ENCODE measurements at regions not wholly inside any gene's neighbourhood (a gene's known extent, or its start where the extent isn't known, plus 50 kb on each side); places are given as distances from the start of the nearest gene placed in this dataset.

DNA sequence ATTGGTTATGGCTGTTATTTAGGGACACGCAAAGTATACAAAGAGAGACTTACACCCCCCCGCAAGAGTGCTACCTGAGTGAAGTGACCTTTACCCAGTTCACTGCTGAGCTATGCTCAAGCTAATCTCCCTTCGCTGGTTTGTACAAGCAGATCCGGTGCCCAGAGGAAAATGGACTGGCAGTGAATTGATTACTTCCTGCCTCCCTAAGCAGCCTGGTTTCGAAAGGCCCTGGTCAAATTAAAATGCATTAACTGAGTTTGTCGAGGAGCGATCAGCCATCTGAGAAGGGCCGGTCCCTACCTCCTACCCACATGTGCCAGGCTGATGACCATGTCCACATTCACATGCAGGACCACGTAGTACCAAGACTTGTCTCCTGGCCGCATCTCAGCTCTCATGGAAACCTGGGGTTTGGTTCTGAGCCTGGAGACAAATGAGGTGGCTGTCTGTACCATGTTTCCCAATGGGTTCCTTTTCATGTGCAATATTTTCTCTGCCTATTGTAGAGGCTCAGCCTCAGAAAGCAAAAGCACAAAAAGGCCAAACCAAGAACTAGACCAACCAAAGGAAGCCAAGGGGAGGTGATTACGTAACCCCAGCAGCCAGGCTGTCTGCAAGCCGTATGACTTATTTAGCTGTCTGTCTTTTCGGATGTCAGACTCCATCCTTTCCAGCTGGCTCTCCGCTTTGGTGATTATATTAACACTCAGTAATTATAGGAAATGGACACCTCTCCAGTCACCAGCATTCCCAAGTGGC, 284.7 kb upstream of the PWP1 start:
- TF ChIP-seq, protein P1, sequence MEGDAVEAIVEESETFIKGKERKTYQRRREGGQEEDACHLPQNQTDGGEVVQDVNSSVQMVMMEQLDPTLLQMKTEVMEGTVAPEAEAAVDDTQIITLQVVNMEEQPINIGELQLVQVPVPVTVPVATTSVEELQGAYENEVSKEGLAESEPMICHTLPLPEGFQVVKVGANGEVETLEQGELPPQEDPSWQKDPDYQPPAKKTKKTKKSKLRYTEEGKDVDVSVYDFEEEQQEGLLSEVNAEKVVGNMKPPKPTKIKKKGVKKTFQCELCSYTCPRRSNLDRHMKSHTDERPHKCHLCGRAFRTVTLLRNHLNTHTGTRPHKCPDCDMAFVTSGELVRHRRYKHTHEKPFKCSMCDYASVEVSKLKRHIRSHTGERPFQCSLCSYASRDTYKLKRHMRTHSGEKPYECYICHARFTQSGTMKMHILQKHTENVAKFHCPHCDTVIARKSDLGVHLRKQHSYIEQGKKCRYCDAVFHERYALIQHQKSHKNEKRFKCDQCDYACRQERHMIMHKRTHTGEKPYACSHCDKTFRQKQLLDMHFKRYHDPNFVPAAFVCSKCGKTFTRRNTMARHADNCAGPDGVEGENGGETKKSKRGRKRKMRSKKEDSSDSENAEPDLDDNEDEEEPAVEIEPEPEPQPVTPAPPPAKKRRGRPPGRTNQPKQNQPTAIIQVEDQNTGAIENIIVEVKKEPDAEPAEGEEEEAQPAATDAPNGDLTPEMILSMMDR (IDR thresholded peaks at IDR 0.05 in 4 of 5, conservative IDR thresholded peaks at IDR 0.05 in 1 of 5): no peak
- no peak for TF ChIP-seq POLR2A (IDR thresholded peaks at IDR 0.05)
- Histone ChIP-seq H3K27me3 (no peaks in the 10 kb centered on the region), H3K4me3 (no peak overlapping the region), H3K27ac (no peak overlapping the region), H3K36me3 (no peaks in the 10 kb centered on the region), H3K9me3 (no peaks in the 10 kb centered on the region), H3K4me1 (no peaks in the 10 kb centered on the region)
- intact Hi-C loops (cut with DNase I; ENCODE audit: low total_unique reads): no loop called here
- in situ Hi-C loops (cut with MboI; ENCODE audit: low sequenced_read_pairs in 4 of 4): no loop called here
- ATAC-seq (no peak), DNase-seq (no peak)

DNA sequence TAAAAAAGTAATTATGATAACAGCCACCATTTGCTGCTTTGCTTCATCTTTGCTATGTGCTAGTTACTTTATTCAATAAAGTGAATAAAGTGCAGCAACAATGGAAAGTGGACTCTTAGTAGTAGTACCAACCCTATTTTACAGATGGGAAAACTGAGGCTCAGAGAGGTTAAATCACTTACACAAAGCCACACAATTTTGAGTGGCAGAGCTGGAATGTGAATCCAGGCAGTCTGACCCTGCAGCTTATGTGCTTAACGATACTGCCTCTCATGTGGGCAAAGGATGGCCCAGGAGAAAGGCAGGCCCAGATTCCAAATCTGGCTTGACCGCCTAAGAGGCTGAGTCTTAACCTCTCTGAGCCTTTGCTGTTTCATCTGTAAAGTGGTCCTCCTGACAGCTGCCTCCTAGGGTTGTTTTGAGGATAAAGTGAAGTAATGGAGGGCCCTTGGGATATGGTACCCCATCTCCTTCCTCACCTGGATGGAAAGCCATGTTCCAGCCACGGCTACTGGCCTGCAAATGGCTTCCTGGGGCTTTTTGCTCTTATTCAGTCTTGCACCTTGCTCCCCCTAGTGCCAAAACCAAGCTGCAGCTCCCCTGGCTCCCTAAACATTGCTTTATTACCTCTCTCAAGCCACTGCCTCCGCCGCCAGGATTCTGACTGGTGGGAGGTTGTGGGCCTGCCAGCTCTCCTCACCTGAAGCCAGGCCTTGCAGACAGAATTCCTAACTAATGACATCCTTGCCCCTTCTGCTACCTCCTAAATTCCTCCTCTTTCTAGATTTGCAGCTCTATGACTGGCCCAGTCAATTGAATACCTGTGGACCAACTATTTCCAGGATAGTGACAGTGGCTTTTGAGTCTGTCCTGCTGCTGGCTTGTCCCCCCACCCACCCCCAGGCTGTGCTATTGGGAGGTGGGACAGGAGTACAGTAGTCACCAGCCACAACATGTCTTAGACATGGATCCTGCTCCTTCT, 283.3 kb upstream of the PWP1 start:
- Histone ChIP-seq H3K4me3 (no peak overlapping the region), H3K9me3 (no peaks in the 10 kb centered on the region), H3K27me3 (no peaks in the 10 kb centered on the region), H3K4me1 (no peaks in the 10 kb centered on the region), H3K36me3 (no peaks in the 10 kb centered on the region), H3K27ac (no peak overlapping the region)
- in situ Hi-C loops (cut with MboI; ENCODE audit: low sequenced_read_pairs in 4 of 4) (no loop called here), intact Hi-C loops (cut with DNase I; ENCODE audit: low total_unique reads) (no loop called here)
- ATAC-seq (no peak), DNase-seq (no peak)
- TF ChIP-seq, protein P1 (IDR thresholded peaks at IDR 0.05 in 4 of 5, conservative IDR thresholded peaks at IDR 0.05 in 1 of 5): no peak
- TF ChIP-seq POLR2A (IDR thresholded peaks at IDR 0.05): no peak

DNA sequence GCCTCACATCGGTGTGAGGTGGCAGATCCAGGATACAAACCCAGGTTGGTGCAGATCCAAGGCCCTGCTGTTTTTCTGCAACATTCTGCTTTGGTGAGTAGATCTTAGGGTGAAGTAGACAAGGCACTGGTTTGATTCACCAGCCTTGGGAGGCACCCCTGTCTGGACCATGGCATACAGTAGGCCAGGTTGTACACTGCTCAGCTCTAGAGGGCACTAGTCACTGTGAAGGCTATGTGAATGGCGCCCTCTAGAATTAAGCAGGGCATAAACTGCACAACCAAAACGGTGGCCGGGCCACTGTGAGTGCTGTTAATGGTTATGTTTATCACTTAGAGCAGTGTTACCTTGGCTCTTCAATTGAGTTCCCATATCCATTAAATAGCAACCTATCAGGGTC, 280.6 kb upstream of the PWP1 start:
- in situ Hi-C loops (cut with MboI; ENCODE audit: low sequenced_read_pairs in 4 of 4): no loop called here
- ATAC-seq: no peak
- Histone ChIP-seq H3K4me3 (no peak overlapping the region), H3K9me3 (no peaks in the 10 kb centered on the region), H3K36me3 (no peaks in the 10 kb centered on the region), H3K27ac (no peak overlapping the region), H3K4me1 (no peaks in the 10 kb centered on the region), H3K27me3 (peaks cover 0 to 3% (median 0%) of the 10 kb centered on the region in 3 donors)
- no peak for TF ChIP-seq POLR2A (IDR thresholded peaks at IDR 0.05)
- TF ChIP-seq, protein P1 (IDR thresholded peaks at IDR 0.05 in 4 of 5, conservative IDR thresholded peaks at IDR 0.05 in 1 of 5): no peak
- DNase-seq: no peak
- intact Hi-C loops (cut with DNase I; ENCODE audit: low total_unique reads): no loop called here

GRCh38 chr12:107405436-107405835, 280.2 kb upstream of the PWP1 start:
- TF ChIP-seq POLR2A (IDR thresholded peaks at IDR 0.05): no peak
- TF ChIP-seq, protein P1 (IDR thresholded peaks at IDR 0.05 in 4 of 5, conservative IDR thresholded peaks at IDR 0.05 in 1 of 5): no peak
- no peak for ATAC-seq
- intact Hi-C loops (cut with DNase I; ENCODE audit: low total_unique reads): no loop called here

More at GRCh38 chr12:107405436-107405835, 280.2 kb upstream of the PWP1 start:
- H3K4me3 ChIP-seq: no peak overlapping the region
- H3K9me3 ChIP-seq: no peaks in the 10 kb centered on the region
- H3K36me3 ChIP-seq: no peaks in the 10 kb centered on the region
- H3K27ac ChIP-seq: no peak overlapping the region
- in situ Hi-C loops (cut with MboI; ENCODE audit: low sequenced_read_pairs in 4 of 4): no loop called here
- no peaks in the 10 kb centered on the region for H3K4me1 ChIP-seq
- no peak for DNase-seq
- H3K27me3 ChIP-seq: peaks cover 0 to 3% (median 0%) of the 10 kb centered on the region in 3 donors

All from gastrocnemius medialis (tissue), 4 donors.